HG03175 (cell line): ENCODE measurements at regions not wholly inside any gene's neighbourhood (a gene's known extent, or its start where the extent isn't known, plus 50 kb on each side); places are given as distances from the start of the nearest gene placed in this dataset.
"Not testable (repeated sequence)": the region's sequence is repeated elsewhere in the genome, so short reads cannot be mapped to it uniquely, and the experiment has no call there.

ENCODE experiments used
- ATAC-seq: cut with Tn5 transposase; IDR thresholded peaks from one replicate; pipeline ENCODE4 v1.9.1; 2021; ENCODE audit warnings: mild to moderate bottlenecking, moderate library complexity; ENCODE audit not compliant: unreplicated experiment

DNA sequence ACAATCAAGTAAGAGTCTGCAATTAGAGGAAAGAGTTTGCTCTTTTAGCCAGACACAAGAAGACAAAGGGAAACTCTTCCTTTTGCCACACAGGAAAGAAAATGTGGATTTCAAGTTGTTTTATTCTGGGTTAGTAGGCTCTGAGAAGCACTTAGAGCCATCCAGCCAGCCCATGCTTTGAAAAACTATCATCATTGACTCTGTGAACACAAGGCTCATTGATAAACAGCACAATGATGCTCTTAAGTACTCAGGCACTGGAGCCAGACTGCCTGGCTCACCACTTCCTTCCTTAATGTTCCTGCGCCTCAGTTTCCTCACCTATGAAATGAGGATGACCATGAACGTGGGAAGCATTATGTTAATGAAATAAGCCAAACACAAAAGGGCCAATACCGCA is 150.2 kb upstream of the EEA1 start:
- ATAC-seq, result no peak

DNA sequence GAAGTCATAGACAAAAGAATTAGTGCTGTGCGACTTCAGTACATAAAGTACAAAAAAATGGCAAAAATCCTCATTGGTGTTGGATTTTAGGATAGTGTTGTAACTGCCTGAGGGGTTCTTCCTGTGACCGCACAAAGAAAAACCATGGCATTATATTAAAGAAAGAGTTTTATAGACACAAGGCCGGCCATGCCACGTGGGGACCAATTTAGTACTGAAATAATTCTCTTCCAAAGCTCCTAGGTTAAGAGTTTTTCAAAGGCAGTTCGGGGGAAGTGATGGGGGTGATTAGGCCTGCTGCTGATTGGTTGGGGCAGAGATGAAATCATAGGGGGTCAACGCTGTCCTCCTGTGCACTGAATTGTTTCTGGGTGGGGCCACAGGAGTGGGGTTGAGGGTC is 150.9 kb upstream of the EEA1 start:
- ATAC-seq, result no peak

DNA sequence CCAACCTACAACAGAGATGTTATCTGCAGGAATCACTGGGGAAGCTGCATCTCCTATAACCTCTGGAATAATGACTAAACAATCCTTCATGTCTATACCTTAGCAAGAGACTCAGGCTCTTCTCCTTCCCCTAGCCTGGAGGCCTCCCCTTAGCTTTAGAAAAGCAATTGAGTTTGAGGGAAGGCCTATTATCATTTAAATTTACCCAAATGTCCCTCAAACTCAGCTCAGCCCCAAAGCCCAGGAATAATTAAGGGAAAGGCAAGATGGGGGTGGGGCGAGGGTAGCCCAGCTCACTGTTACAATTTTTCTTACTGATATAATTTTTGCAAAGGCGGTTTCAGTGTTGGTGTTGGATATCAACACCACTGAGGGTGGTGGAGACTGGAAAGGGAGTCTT is 151.4 kb upstream of the EEA1 start:
- no peak for ATAC-seq

DNA sequence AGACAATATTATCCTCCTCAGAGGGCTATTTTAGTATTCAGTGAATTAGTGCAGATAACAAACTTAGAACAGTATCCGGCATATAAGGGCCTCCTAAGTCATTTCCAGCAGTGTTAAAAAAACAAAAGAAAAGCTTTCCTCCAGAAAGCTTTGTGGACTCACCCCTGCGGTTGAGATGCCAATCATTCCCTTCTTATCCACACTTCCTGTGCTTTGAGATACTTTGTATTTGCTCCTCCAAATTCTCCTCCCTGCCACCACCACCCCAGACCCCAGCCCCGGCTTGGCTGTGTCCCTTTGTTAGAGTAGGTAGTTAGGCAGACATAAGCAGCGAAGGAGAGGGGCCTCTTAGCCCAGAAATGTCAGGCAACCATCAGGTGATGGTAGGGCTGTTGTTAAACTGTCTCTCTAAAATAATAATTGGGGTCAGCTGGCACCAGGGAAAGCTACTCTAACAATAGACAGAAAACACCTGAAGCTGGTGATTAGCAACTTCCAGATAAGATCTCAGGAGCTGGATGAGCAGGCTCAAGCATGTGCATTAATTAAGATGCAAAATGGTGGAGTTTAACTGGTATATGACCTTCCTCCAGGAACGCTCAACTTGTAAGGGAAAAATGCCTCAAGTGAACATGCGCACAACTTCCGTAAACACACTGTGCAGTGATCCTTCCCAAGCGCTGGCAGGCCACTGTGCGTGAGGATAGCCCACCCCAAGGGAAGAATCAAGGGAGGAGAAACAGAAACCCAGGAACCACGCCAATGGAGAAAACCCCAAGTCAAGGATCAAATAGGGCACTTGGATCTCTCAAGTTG is 152.1 kb upstream of the EEA1 start:
- ATAC-seq, result no peak

DNA sequence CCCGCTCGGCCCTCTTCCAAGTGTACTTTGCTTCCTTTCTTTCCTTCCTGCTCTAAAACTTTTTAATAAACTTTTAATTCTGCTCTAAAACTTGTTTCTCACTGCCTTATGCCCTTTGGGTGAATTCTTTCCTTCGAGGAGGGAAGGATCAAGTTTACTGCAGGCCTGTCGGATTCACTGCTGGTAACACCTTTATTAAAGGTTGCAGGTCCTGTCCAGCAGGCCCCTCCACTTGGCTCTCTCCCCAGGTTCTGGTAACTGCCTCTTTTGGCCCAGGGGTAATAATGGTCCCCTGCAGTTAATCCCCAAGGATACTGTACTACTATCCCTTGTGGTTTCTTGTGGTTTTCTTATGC is 152.7 kb upstream of the EEA1 start:
- no peak for ATAC-seq

DNA sequence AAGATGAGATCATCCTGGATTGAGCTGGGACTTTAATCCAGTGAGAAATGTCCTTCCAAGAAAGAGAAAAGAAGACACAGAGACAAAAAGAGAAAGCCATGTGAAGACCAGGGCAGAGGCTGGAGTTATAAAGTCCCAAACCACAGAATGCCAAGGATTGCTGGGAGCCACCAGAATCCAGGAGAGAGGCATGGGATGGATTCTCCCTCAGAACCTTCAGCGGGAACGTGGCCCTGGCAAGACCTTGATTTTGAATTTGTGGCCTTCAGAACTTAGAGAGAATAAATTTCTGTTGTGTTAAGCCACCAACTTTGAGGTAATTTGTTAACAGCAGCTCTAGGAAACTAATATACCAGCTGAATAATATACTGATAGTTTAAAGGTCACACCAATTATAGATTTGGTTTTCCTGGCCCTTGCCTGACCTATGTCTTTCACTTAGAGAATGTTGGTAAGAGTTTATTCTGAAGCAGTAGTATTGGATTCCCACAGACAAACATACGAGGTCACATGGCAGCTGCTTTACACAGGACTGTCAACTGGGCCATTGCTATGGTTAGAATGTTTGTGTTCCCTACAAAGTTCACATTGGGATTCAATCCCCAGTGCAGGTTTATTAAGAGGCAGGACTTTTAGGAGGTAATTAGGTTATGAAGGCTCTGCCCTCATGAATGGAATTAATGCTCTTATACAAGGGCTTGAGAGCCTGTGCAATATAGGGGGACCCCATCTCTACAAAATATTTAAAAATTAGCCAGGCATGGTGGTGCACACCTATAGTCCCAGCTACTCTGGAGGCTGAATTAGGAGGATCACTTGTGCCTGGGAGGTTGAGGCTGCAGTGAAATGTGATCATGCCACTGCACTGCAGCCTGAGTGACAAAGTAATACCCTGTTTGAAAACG is 156.5 kb upstream of the EEA1 start:
- ATAC-seq, result no peak

DNA sequence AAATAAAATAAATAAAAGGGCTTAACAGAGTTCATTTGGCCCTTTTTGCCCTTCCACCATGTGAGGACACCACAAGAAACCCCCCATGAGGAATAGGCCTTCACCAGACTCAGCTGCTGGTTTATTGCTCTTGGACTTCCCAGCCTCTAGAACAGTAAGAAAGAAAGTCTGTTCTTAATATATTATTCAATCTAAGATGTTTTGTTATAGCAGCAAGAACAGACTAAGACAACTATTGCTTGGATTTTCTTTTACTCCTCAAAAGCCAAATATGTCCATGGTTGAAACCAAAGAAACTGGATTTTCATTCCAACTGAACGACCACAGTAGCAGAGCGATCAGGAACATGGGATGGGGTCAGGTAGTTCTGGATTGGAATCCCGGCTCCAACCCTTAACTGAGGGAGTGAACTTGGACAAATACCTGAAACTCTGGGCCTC is 157.2 kb upstream of the EEA1 start:
- ATAC-seq, result no peak

DNA sequence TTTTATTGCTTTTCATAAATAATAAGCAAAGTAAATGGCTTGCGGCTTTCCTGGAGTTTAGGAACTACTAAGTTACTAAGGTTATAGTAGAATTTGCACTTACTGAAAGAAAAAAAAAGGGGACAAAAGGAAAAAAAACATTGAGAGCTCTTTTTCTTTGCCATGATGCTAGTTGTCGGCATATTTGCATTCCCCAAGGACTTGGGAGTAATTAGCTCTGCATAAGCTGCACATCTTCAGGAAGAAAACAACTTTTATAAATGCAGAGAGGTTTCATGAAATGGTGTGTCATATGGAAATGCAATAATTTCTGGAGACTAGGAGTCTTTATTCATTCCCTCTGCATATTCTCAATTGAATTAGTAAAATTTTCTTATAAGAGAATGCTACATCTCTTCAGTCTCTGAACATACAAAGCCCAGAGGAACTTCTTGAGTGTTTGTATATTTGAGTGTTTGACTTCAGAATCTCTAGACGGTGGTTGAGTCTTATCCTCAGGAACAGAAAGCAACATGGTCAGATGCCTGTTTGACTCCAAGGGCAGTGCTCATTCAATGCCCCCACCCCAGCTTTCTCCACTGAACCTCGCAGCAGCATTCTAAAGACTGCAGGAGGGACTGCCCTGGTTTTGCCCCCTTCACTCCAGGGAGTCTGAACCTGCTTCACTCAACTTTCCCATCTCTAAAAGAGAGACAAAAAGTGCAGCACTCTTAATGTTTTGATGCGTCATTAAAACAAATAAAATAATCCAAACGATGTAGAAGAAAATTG is 158.9 kb upstream of the EEA1 start:
- no peak for ATAC-seq

DNA sequence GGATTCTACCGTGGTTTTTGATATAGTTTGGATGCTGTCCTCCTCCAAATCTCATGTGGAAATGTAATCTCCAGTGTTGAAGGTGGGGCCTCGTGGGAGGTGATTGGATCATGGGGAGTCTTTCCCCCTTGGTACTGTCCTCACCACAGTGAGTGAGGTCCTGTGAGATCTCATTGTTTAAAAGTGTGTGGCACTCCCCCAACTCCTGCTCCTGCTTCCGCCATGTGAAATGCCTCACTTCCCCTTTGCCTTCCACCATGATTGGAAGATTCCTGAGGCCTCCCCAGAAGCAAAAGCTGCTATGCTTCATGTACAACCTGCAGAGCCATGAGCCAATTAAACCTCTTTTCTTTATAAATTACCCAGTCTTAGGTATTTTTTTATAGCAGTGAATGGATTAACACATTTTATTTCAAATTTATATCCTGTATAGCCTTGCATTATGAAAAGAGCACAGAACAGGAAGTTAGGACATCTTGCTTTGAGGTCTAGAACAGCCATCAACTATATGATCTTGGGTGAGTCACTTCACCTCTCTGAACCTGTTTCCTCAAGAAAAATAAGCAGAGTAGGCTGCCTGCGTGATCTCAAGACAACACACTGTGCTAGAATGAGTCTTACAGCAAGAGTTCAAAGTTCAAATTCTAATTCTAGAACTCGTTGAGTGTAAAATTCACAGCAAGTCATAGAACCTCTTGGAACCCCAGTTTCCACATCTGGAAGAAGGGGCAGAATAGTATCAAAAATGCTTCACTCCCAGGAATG is 160.9 kb upstream of the EEA1 start:
- ATAC-seq, result no peak

DNA sequence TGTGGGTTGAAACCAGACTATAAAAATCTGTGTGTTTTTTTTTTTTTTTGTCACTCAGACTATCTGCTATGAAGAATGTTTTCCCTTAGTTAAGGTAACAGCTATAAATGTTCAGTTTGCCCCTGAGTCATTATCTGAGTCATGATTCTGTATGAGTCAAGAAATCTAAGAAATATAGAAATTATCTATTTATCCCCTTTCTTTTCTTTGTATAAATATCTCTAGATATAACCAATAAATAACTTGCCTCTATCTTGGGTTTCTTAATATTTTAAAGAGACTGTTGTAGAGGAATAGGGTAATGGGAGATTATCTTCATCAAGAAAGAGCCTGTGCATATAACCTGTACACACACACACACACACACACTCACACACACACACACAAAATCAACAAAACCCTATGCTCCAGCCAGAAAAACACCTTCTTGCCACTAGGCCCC is 161.7 kb upstream of the EEA1 start:
- ATAC-seq, result no peak

DNA sequence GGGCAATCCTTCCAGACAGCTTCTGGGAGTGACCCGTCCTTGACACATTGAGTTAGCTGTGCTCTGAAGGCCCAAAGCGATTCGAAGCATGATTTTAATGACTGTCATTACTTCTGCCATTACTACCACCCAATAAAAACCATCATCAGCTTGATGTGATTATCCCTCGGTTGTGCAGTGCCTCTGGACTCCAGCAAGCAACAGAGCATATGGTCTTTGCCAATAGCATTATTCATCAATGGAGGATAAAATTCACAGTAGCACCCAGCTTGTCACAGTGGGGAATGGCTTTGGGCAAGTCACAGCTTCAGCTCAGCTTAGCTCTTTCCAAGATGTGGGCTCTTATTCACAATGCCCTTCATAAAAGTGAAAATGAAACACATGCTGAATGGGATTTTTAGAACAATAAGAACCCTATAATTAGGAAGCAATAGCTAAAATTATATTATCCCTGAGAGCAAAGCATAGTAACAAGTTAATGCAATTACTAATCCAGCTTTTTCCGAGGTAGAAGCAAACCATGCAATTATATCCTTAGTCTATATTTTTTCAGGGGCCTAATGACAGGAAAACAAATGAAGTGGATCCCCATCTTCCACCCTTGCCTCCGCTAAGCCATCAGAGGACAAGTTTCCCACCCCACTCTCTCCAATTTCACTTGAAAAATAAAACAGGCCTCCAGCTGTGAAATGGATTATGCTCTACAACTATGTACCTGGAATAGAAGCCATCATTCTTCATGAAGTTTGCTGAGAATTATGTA is 163.0 kb upstream of the EEA1 start:
- no peak for ATAC-seq

DNA sequence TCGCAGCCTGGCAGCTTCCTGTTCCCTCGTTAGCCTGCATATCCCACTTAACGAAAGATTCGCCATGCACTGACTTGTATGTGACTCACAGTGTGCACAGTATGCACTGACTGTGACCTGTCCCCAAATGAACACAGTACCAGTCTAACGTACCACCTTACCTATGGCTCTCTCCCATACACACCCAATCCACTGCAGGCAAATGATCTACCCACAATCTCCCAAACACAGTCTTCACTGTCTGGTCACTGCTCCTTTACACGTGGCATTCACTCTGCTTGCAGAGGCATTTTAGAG is 163.5 kb upstream of the EEA1 start:
- no peak for ATAC-seq

DNA sequence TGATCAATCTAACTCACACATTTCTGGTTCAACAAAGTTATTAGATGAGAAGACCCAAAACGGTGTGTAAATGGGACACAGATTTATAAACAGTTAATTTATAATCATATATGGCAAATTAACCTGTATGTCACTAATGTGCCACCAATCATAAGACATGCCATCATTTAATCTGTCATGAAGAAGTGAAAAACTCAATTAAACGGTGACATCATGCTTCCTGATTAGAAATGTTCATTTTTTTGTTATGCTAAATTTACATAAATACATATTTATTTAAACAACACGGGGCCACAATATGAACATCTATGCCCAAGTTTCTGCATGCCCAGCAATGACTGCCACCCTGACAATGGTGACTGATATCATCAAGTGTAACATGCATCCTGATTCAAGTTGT is 164.1 kb upstream of the EEA1 start:
- ATAC-seq, result no peak

DNA sequence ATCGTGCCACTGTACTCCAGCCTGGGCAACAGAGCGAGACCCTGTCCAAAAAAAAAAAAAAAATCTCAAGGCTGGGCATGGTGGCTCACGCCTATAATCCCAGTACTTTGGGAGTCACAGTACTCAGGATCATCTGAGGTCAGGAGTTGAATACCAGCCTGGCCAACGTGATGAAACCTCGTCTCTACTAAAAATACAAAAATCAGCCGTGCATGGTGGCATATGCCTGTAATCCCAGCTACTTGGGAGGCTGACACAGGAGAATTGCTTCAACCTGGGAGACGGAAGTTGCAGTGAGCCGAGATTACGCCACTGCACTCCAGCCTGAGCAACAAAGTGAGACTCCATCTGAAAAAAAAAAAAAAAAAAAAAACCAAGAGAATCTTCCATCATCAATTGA is 165.1 kb upstream of the EEA1 start:
- ATAC-seq, result not testable (repeated sequence)

DNA sequence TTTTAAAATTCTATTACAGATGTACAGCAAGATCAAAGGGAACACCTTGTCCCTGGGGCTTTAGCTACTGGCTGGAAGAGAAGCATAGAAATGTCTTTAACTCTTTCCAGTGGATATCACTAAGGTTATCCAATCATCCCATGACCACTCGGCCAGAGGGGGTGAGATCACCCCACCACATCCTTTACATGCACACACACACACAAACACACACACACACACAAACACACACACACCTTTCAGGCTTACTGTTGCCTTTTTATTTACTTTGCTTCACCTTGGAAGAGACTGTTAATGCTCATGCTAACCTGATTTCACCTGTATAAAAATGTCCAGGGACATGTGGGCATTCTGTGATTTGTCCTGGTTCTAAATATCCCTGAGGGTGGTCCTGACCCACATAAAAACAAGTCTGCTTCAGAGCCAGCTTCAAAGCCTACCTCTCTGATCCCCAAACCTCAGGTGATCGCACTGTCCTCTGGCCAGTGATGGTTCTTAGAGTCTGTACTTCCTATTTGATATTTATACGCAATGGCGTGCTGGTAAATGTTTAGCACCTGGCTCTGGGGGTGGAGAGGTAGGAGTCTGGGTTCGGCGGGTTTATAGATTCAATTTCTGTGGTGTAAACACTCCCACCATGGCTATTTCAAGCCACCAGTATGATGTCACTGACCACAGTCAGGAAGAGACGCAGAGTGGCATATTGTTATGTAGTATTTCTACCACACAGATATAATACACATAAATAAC is 166.1 kb upstream of the EEA1 start:
- peak; percentile 93 for ATAC-seq

DNA sequence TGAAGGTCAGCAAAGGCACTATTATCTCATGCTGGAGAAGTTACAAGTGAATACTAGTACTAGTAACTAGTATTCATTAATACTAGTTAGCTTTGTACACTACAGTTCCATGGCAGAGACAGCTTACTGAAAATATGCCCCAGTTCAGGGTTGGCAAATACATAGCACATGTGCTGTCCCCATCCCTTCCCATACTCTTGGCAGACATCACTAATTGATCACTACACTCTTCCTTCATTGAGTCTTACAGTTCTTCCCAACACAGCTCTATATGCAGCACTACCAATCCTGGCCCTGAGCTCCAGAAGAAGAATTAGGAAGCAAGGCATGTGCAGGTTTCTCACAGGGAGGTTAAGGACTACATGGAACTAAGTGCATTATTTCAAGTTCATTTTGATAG is 168.3 kb upstream of the EEA1 start:
- ATAC-seq, result no peak

DNA sequence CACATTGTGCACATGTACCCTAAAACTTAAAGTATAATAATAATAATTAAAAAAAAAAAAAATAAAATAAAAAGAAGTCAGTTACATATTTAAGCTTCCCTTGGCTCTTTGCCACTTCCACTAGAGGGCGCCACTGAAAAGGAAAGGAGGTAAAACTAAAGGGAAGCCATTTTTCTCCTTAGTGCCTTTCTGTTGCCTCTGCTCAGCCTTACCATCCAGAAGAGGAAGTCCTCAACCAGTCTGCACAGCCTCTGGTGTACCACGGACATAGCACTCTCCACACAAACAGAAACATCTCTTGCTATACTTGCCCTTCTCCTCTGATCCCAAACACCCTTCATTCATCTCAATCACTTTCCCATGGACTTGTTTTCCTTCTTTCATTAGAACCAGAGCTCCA is 169.0 kb upstream of the EEA1 start:
- peak; percentile 57 for ATAC-seq

DNA sequence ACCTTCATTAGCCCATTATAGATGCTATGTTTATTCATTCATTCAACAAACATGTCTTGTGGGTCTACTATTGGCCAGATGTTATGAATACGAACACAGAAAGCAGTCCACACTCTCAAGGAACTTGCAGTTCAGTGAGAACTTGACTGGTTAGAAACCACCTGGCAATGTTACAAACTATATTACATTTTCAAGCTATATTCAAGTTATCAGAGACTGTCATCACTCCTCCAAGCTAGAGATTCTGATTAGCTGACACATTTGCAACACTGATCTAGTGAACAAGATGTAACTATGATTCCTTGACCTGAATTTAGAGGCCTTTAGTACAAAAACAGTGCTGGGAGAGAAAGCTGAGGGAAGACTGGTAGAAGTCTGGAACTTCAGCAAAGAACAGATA is 170.7 kb upstream of the EEA1 start:
- ATAC-seq, result no peak

DNA sequence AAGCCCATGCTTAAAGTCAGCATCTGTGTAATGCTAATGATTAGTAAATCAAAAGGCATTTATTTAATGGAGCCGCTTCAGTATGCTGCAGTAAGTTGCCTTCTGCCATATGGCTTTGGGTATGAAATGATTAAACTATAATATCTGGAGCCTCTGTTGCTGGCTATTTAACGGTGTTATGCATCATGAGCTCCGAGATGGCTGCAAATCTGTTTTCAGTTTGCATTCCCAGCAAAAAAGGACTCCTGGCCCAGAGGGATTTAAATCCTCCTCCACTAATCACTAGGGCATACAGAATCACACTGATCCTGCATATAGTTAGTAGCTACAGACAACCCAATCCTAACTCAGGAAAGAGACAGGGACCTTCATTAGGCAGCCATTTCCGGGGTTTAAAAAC is 171.5 kb upstream of the EEA1 start:
- no peak for ATAC-seq
